ENCODE measurements at regions not wholly inside any gene's neighbourhood (a gene's known extent, or its start where the extent isn't known, plus 50 kb on each side); places are given as distances from the start of the nearest gene placed in this dataset.

GRCh38 chr14:22508150-22508457, 80.9 kb downstream of the DAD1 start:
- no peak for ATAC-seq

DNA sequence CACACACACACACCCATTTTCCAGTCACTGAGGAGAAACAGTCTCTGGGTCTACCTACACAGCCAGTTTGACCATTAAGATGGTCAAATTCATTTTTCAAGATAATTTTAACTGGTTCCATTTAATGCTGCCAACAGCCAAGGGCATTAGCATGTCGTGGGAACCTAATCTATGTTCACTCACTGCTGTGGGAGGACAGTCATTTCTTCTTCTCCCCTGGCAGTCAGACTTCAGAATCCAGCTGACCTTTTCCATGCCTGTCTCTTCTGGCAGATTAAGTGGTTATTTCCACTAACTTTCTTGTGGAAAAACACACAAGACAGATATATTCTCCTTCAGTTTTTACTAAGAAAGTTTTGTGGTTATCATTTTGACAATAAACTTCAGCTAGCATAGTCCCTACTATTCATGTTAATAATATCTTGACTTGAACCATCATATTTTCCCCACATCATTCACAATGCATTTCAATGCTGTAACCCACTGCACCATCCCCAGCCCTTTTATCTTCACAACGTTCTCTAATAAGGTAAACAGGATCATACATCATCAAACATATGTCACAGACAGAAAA, 82.2 kb downstream of the DAD1 start:
- TF ChIP-seq ZNF565 (CRISPR knock-in tag; conservative IDR thresholded peaks at IDR 0.05; ENCODE audit: low read depth) (no peak), ZNF70 (CRISPR knock-in tag; IDR thresholded peaks at IDR 0.05) (no peak), ARNTL (CRISPR knock-in tag; IDR thresholded peaks at IDR 0.05; ENCODE audit: borderline replicate concordance, low read depth) (no peak), GLIS3 (CRISPR knock-in tag; IDR thresholded peaks at IDR 0.05) (no peak), PPARA (CRISPR knock-in tag; IDR thresholded peaks at IDR 0.05; ENCODE audit: borderline replicate concordance) (no peak), TSHZ2 (CRISPR knock-in tag; IDR thresholded peaks at IDR 0.05) (no peak), ZNF8 (CRISPR knock-in tag; IDR thresholded peaks at IDR 0.05) (no peak), BACH2 (CRISPR knock-in tag; IDR thresholded peaks at IDR 0.05; ENCODE audit: borderline replicate concordance) (no peak), CSDC2 (CRISPR knock-in tag; IDR thresholded peaks at IDR 0.05) (no peak), ISL1 (CRISPR knock-in tag; IDR thresholded peaks at IDR 0.05) (no peak), SNAI2 (CRISPR knock-in tag; IDR thresholded peaks at IDR 0.05) (no peak), ESRRG (CRISPR knock-in tag; IDR thresholded peaks at IDR 0.05) (no peak), ZFP3 (CRISPR knock-in tag; IDR thresholded peaks at IDR 0.05) (no peak)
- TF ChIP-seq, protein P1, sequence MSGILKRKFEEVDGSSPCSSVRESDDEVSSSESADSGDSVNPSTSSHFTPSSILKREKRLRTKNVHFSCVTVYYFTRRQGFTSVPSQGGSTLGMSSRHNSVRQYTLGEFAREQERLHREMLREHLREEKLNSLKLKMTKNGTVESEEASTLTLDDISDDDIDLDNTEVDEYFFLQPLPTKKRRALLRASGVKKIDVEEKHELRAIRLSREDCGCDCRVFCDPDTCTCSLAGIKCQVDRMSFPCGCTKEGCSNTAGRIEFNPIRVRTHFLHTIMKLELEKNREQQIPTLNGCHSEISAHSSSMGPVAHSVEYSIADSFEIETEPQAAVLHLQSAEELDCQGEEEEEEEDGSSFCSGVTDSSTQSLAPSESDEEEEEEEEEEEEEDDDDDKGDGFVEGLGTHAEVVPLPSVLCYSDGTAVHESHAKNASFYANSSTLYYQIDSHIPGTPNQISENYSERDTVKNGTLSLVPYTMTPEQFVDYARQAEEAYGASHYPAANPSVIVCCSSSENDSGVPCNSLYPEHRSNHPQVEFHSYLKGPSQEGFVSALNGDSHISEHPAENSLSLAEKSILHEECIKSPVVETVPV (CRISPR knock-in tag; IDR thresholded peaks at IDR 0.05) = no peak
- TF ChIP-seq, protein P2, sequence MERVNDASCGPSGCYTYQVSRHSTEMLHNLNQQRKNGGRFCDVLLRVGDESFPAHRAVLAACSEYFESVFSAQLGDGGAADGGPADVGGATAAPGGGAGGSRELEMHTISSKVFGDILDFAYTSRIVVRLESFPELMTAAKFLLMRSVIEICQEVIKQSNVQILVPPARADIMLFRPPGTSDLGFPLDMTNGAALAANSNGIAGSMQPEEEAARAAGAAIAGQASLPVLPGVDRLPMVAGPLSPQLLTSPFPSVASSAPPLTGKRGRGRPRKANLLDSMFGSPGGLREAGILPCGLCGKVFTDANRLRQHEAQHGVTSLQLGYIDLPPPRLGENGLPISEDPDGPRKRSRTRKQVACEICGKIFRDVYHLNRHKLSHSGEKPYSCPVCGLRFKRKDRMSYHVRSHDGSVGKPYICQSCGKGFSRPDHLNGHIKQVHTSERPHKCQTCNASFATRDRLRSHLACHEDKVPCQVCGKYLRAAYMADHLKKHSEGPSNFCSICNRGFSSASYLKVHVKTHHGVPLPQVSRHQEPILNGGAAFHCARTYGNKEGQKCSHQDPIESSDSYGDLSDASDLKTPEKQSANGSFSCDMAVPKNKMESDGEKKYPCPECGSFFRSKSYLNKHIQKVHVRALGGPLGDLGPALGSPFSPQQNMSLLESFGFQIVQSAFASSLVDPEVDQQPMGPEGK (CRISPR knock-in tag; IDR thresholded peaks at IDR 0.05; ENCODE audit: borderline replicate concordance) = no peak
- TF ChIP-seq, protein P3, sequence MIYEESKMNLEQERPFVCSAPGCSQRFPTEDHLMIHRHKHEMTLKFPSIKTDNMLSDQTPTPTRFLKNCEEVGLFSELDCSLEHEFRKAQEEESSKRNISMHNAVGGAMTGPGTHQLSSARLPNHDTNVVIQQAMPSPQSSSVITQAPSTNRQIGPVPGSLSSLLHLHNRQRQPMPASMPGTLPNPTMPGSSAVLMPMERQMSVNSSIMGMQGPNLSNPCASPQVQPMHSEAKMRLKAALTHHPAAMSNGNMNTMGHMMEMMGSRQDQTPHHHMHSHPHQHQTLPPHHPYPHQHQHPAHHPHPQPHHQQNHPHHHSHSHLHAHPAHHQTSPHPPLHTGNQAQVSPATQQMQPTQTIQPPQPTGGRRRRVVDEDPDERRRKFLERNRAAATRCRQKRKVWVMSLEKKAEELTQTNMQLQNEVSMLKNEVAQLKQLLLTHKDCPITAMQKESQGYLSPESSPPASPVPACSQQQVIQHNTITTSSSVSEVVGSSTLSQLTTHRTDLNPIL (CRISPR knock-in tag; IDR thresholded peaks at IDR 0.05; ENCODE audit: low read depth) = no peak
- no peak for ATAC-seq

More at GRCh38 chr14:22508150-22508457, 80.9 kb downstream of the DAD1 start:
- TF ChIP-seq, protein P4, sequence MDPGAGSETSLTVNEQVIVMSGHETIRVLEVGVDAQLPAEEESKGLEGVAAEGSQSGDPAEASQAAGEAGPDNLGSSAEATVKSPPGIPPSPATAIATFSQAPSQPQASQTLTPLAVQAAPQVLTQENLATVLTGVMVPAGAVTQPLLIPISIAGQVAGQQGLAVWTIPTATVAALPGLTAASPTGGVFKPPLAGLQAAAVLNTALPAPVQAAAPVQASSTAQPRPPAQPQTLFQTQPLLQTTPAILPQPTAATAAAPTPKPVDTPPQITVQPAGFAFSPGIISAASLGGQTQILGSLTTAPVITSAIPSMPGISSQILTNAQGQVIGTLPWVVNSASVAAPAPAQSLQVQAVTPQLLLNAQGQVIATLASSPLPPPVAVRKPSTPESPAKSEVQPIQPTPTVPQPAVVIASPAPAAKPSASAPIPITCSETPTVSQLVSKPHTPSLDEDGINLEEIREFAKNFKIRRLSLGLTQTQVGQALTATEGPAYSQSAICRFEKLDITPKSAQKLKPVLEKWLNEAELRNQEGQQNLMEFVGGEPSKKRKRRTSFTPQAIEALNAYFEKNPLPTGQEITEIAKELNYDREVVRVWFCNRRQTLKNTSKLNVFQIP (CRISPR knock-in tag; IDR thresholded peaks at IDR 0.05; ENCODE audit: borderline replicate concordance, low read depth) = no peak
- TF ChIP-seq PPARA (CRISPR knock-in tag; IDR thresholded peaks at IDR 0.05; ENCODE audit: borderline replicate concordance) (no peak), ZC3H10 (CRISPR knock-in tag; IDR thresholded peaks at IDR 0.05) (no peak), ZNF565 (CRISPR knock-in tag; conservative IDR thresholded peaks at IDR 0.05; ENCODE audit: low read depth) (no peak), OSR1 (CRISPR knock-in tag; IDR thresholded peaks at IDR 0.05) (no peak), ISL1 (CRISPR knock-in tag; IDR thresholded peaks at IDR 0.05) (no peak), RARB (CRISPR knock-in tag; IDR thresholded peaks at IDR 0.05) (no peak), TCF4 (CRISPR knock-in tag; IDR thresholded peaks at IDR 0.05; ENCODE audit: borderline replicate concordance) (no peak), ZNF8 (CRISPR knock-in tag; IDR thresholded peaks at IDR 0.05) (no peak), CSDC2 (CRISPR knock-in tag; IDR thresholded peaks at IDR 0.05) (no peak)
- TF ChIP-seq, protein P2 (CRISPR knock-in tag; IDR thresholded peaks at IDR 0.05; ENCODE audit: borderline replicate concordance) = no peak
